GM18873 (cell line): ENCODE measurements at regions not wholly inside any gene's neighbourhood (a gene's known extent, or its start where the extent isn't known, plus 50 kb on each side); places are given as distances from the start of the nearest gene placed in this dataset.

Experiments used
- ATAC-seq: cut with Tn5 transposase; IDR thresholded peaks from one replicate; pipeline ENCODE4 v1.9.1; 2021; ENCODE audit warnings: mild to moderate bottlenecking, moderate library complexity, moderate number of reproducible peaks; ENCODE audit not compliant: unreplicated experiment, low FRiP score

DNA sequence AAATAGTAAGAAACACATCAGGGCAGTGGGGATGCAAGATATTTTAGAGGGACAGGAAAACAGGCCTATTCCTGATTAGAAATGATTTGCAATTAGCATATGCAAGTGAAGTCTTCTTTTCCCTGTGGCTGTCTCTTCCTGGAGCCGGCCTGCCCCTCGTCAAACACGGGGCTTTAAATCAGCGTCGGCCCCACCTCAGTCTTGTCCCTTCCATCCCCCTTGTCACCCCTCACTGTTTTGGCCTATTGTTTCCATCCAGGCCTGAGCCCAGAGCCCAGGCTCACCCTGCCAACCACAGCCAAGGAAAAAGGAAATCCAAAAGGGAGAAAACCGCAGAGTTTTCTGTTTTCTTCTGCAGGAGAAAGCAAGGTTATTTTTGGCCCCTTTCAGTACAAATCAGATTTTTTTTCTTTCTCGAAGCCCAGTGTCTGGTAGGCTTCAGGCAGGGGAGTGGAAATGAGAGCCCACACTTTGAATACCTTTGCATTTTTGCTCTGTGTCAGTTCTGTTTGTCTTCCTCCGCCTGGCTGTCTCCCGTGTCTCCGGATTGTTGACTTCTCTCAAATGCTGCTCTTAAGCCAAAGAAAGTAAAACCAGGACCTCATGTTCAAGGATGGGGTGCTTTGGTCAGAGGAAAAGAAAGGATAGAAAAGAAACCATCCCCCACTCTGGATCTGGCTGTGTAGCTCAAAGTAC, 399.9 kb upstream of the CDH11 start:
- no peak for ATAC-seq

DNA sequence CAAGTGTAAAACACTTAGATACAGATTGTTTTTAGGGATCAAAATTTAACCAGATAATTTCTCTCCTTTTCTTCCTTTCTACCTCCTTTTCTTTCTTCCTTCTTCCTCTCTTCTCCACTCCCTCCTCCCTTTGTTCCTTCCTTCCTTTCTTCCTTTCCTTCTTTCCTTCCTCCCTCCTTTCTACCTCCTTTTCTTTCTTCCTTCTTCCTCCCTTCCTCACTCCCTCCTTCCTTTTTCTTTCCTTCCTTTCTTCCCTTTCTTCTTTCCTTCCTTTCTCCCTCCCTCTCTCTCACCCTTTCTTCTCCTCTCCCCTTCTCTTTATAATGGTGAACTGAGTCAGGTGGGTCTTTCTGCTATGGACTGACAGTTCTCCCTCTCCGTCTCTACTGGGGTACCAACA, 397.5 kb upstream of the CDH11 start:
- no peak for ATAC-seq

GRCh38 chr16:65515193-65515592, 393.3 kb upstream of the CDH11 start:
- ATAC-seq = no peak

- no peak for ATAC-seq
These were observed 389.0 kb upstream of the CDH11 start for GRCh38 chr16:65510850-65511249.

- ATAC-seq = no peak
These were observed 388.4 kb upstream of the CDH11 start for GRCh38 chr16:65510241-65510640.

DNA sequence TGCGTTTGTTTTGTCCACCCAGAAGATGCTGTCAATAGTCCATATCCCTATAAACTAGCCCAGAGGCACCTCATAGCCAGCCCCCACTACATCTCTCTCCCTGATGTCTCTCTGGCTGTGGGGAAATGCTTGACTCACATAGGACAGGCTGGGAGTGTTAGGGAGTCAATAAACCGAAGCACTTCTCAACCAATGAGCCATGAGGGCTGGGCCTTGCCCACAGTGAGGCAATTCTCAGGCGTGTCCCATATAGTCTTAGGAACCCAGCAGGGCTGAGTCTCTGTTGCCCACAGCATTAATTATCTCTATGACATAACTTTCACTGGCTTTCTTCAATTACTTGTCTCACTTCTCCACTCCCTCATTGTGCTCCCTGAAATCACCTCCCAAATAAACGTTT, 387.3 kb upstream of the CDH11 start:
- no peak for ATAC-seq

DNA sequence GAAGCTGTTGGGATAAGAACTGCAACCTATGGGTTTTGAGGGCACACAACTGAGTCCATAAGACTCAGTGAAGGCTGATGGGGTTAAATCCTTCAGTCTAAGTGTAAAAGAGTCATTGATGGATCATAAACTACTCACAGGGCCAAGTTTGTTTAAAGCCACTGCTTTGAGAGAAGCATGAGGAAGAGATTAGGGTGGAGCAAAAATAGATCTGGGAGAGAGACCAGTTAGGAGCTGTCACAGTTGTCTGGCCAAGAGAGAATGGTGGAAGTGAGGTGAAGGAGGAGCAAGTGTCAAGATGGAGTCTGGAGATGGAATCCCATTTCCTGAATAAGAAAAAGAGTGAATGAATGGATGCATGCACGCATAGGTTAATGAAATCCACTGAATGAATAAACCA, 379.1 kb upstream of the CDH11 start:
- no peak for ATAC-seq

GRCh38 chr16:65500007-65500406, 378.1 kb upstream of the CDH11 start:
- ATAC-seq = no peak

DNA sequence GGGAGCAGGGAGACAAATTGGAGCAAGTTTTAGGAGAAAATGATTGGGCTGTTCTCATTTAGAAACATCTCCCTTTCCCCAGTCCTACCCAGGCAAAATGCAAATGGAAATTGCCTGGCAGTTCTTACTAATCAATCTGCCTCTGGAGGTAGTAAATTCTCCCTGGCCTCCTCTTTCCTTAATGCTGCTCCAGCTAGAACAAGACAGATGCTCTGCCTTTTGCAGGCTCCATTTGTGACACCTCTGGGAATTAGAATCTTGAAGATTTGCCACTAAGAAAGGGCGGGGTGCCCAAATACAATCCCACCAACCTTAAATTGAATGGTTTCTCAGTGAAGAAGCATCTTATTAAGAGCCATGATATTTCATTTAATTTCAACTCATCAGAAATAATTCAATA, 377.7 kb upstream of the CDH11 start:
- ATAC-seq = no peak

DNA sequence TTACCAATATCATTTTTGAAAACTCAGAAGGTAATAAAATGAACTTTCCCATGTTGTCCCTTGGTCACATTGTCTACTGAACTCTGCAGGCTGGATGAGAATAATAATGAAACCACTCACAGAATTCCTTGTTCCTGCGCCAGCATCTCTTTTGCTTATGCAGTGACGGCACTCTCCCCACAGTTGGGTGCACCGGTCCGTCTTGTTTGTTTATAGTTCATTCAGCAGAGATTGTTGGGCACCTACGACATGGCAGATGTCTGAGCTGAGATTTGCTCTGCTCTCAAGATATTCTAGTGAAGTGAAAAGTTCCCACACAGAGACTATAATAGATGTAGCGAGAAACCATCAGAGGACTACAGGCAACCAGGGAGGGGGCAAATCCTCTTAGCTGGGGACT, 375.7 kb upstream of the CDH11 start:
- ATAC-seq = no peak

- no peak for ATAC-seq
These were observed 373.2 kb upstream of the CDH11 start for GRCh38 chr16:65495106-65495505.

DNA sequence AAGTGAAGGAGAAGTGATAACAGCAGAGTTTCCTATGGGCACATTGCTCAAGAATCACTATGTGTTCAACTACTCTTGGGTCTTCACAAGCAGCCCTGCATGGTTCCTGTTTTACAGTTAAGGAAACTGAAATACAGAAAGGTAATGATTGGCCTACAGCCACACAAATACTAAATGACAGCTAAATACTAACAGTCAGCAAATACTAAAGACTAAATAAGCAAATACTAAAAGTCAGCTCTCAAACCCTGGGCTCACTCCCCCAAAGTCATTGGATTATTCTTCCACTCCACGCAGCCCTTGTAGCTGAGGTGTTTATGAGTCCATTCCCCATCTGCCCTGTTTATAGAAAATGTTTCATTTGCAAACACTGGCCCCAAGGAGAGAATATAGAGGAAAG, 372.7 kb upstream of the CDH11 start:
- ATAC-seq = no peak

DNA sequence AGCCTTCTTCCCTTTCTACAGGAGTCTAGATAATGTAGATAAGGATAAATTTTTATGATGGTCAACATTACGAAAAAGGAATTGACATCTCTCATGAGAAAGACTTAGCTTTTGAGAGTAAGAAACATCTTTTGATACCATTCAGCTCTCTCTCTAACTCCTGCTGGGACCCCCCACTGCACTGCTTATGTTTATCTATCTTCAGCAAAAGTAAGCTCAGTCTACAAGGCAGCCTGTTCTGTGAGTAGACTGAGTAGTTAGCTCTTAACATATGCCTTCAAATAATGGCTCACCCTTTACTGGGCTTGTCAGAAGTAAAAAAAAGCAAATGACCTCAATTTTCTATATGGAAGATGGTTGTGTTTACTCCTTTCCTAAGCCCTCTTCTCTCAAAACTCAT, 372.2 kb upstream of the CDH11 start:
- ATAC-seq = no peak

DNA sequence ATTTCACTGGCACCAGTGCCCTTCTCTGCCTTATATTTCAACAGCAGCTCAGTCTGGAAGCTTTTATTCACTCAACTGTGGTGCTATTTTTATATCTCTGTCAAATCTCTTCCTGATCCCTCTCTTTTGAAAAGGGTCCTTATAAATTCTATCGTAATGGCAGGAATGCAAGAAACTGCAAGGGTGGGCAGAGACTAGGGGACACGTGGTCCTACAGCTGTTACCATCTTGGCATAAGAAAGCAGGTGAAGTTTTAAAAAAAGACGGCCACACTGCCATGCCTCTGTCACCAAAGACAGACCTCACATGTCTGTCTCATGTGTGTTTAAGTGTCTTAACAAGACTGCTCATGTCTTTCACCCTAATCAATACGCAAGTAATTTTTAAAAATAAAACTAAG, 368.4 kb upstream of the CDH11 start:
- no peak for ATAC-seq

GRCh38 chr16:65489531-65490023, 367.7 kb upstream of the CDH11 start:
- ATAC-seq = no peak

DNA sequence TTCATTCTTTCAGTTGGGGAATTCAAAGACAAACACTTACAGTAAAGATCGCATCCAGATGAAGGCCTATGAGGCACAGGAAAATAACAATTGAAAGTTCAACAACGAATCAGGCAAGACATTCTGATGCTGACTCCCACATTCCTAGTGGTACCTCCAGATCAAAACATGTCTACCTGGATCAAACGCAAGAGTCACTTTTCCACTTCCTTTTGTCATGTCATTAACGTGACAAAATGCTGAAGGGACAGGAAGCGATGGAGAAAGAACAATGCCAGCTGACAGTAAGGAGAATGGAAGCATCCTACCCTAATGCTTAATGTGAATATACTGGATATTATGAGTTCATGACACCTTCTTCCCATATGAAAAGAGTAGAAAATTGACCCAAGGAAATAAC, 365.4 kb upstream of the CDH11 start:
- ATAC-seq = no peak

DNA sequence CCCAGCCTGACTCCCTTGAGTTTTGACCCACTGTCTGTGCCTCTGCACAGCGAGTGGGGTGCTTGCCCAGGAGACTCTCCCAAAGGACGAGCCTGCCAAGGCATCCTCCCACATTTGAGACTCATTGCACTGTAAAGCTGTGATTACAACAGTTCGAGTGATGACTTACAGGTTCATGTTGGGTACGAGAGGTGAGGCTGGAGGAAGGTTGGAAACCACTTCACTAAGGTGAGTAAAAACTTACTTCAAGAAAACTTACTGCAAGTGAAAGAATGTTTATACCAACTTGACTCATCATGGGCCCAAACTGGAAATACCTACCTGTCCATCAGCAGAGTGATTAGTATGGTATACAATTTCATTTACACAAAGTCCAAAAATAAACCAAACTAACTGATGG, 360.1 kb upstream of the CDH11 start:
- ATAC-seq = no peak

GRCh38 chr16:65480281-65481091, 358.6 kb upstream of the CDH11 start:
- no peak for ATAC-seq

- ATAC-seq = no peak
These were observed 354.6 kb upstream of the CDH11 start for GRCh38 chr16:65476448-65476955.

DNA sequence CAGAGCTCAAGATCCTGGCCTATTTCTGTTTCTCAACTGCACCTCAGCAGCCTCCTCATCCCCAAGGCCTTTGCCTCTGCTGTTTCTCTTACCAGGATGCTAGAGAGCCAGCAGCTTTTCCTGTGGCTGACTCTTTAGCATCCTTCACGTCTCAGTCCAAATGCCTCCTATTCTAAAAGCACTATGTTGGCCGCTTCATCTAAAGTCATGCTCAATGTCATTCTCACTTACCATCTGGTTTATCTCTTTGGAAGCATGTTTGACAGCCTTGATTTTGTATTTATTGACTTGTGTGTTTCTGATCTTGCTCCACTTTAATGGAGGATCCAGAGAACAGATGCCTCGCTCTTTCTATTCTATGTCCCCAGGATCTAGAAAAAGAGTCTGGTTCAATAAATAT, 351.8 kb upstream of the CDH11 start:
- ATAC-seq = no peak

DNA sequence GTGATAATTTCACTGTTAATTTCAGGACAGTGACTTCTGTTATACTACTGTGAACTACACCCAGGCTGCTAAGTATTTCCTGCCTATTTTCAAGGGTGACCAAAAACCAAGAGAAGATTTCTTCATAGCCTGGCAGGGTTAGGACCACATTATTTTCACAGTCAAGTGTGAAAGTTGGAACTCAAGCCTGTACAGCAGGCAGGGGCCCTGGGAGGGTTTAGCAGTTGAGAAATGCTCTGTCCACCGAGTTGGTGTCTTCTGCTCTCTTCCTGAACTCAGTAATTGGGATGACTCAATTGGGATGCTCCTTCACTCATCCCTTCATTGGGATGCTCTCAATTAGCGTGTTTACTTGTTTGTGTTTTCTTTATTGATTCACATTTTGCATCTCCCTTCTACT, 347.3 kb upstream of the CDH11 start:
- no peak for ATAC-seq

- no peak for ATAC-seq
These were observed 346.3 kb upstream of the CDH11 start for GRCh38 chr16:65468133-65468532.
